WTC11 (cell line): ENCODE measurements at regions not wholly inside any gene's neighbourhood (a gene's known extent, or its start where the extent isn't known, plus 50 kb on each side); places are given as distances from the start of the nearest gene placed in this dataset.

Source experiments
- ATAC-seq: fragments of 200-7000 bp; cut with Tn5 transposase; 2 replicates; pipeline ENCODE4 v1.10.0; 2021; ENCODE audit warnings: mild to moderate bottlenecking, moderate library complexity
- CTCF ChIA-PET: fragments of 300-600 bp; sonication (Branson Sonifier 250); formaldehyde crosslinking; loops from one replicate; lab custom pipeline; 2021; ENCODE audit warnings: antibody characterized with exemption; lab: Charles Lee
- POLR2A ChIA-PET: fragments of 350-600 bp; sonication (Branson Sonifier 250); formaldehyde crosslinking; loops from one replicate; lab custom pipeline; 2021; ENCODE audit warnings: antibody characterized with exemption; lab: Charles Lee
- DNase-seq: peaks from one replicate; pipeline ENCODE4 v3.0.0; 2021; ENCODE audit warnings: low spot score
- H3K27ac Mint-ChIP-seq: 2 replicates; pipeline ENCODE4 v1.8.0; 2021; ENCODE audit warnings: mixed read lengths
- H3K27me3 Mint-ChIP-seq: 2 replicates; pipeline ENCODE4 v1.8.0; 2021; ENCODE audit warnings: low read depth, mild to moderate bottlenecking, moderate library complexity, mixed read lengths
- H3K36me3 Mint-ChIP-seq: 2 replicates; pipeline ENCODE4 v1.8.0; 2021; ENCODE audit warnings: mixed read lengths
- H3K4me1 Mint-ChIP-seq: 2 replicates; pipeline ENCODE4 v1.8.0; 2022; ENCODE audit warnings: mixed read lengths
- H3K4me3 Mint-ChIP-seq: 2 replicates; pipeline ENCODE4 v1.8.0; 2021; ENCODE audit warnings: mild to moderate bottlenecking, moderate library complexity, mixed read lengths
- H3K9me3 Mint-ChIP-seq: 2 replicates; pipeline ENCODE4 v1.8.0; 2021; ENCODE audit warnings: mixed read lengths
- CDX4 ChIP-seq: fragments of 250-450 bp; sonication (Bioruptor Pico); IDR thresholded peaks from 2 replicates; pipeline ENCODE4 v1.9.0; 2021; ENCODE audit warnings: moderate library complexity, mild to moderate bottlenecking, inconsistent platforms, borderline replicate concordance
- CREB1 ChIP-seq: sonication (generic); formaldehyde crosslinking; IDR thresholded peaks from 2 replicates; pipeline ENCODE4 v1.8.0; 2023; ENCODE audit warnings: mild to moderate bottlenecking, missing genetic modification reagents
- CTCF ChIP-seq: fragments of 200-600 bp; IDR thresholded peaks from 2 replicates; pipeline ENCODE4 v1.8.0; 2022; ENCODE audit warnings: antibody characterized with exemption
- ERG ChIP-seq: fragments of 250-450 bp; sonication (Bioruptor Pico); IDR thresholded peaks from 2 replicates; pipeline ENCODE4 v1.8.0; 2021; ENCODE audit warnings: mild to moderate bottlenecking
- FOXP1 ChIP-seq: sonication (generic); formaldehyde crosslinking; IDR thresholded peaks from 2 replicates; pipeline ENCODE4 v1.8.0; 2022; ENCODE audit warnings: missing genetic modification reagents, mild to moderate bottlenecking, moderate library complexity, borderline replicate concordance
- GABPB1 ChIP-seq: sonication (generic); formaldehyde crosslinking; IDR thresholded peaks from 2 replicates; pipeline ENCODE4 v1.8.1; 2023; ENCODE audit warnings: mild to moderate bottlenecking, missing genetic modification reagents
- HMGXB4 ChIP-seq: sonication (generic); formaldehyde crosslinking; IDR thresholded peaks from 2 replicates; pipeline ENCODE4 v1.8.1; 2023; ENCODE audit warnings: mild to moderate bottlenecking, moderate library complexity, missing genetic modification reagents
- IRF2 ChIP-seq: sonication (generic); formaldehyde crosslinking; IDR thresholded peaks from 2 replicates; pipeline ENCODE4 v1.8.0; 2022; ENCODE audit warnings: low read depth, missing genetic modification reagents, borderline replicate concordance
- JUN ChIP-seq: sonication (generic); formaldehyde crosslinking; IDR thresholded peaks from 2 replicates; pipeline ENCODE4 v1.8.0; 2023; ENCODE audit warnings: mild to moderate bottlenecking, missing genetic modification reagents
- MLX ChIP-seq: sonication (generic); formaldehyde crosslinking; IDR thresholded peaks from 2 replicates; pipeline ENCODE4 v1.8.1; 2023; ENCODE audit warnings: mild to moderate bottlenecking, missing genetic modification reagents, moderate library complexity
- NFYB ChIP-seq: sonication (generic); formaldehyde crosslinking; conservative IDR thresholded peaks from 2 replicates; pipeline ENCODE4 v1.8.0; 2022; ENCODE audit warnings: low read depth, missing genetic modification reagents
- NR1H2 ChIP-seq: sonication (generic); formaldehyde crosslinking; IDR thresholded peaks from 2 replicates; pipeline ENCODE4 v1.9.0; 2021; ENCODE audit warnings: mild to moderate bottlenecking, moderate library complexity, missing genetic modification reagents
- RORB ChIP-seq: fragments of 250-450 bp; sonication (Bioruptor Pico); IDR thresholded peaks from 2 replicates; pipeline ENCODE4 v1.9.0; 2021; ENCODE audit warnings: mild to moderate bottlenecking
- SMAD4 ChIP-seq: sonication (generic); formaldehyde crosslinking; IDR thresholded peaks from 2 replicates; pipeline ENCODE4 v1.8.0; 2022; ENCODE audit warnings: mild to moderate bottlenecking, missing genetic modification reagents
- SOX15 ChIP-seq: fragments of 250-450 bp; sonication (Bioruptor Pico); IDR thresholded peaks from 2 replicates; pipeline ENCODE4 v1.9.0; 2021; ENCODE audit warnings: mild to moderate bottlenecking
- SP1 ChIP-seq: sonication (generic); formaldehyde crosslinking; conservative IDR thresholded peaks from 2 replicates; pipeline ENCODE4 v1.8.1; 2022; ENCODE audit warnings: missing genetic modification reagents
- ZBTB21 ChIP-seq: sonication (generic); formaldehyde crosslinking; IDR thresholded peaks from 2 replicates; pipeline ENCODE4 v1.8.1; 2023; ENCODE audit warnings: mild to moderate bottlenecking, missing genetic modification reagents, borderline replicate concordance
- ZBTB43 ChIP-seq: sonication (generic); formaldehyde crosslinking; IDR thresholded peaks from 2 replicates; pipeline ENCODE4 v1.8.1; 2023; ENCODE audit warnings: mild to moderate bottlenecking, missing genetic modification reagents
- ZNF121 ChIP-seq: sonication (generic); formaldehyde crosslinking; IDR thresholded peaks from 2 replicates; pipeline ENCODE4 v1.8.0; 2023; ENCODE audit warnings: missing genetic modification reagents
- ZNF232 ChIP-seq: sonication (generic); formaldehyde crosslinking; IDR thresholded peaks from 2 replicates; pipeline ENCODE4 v1.8.0; 2022; ENCODE audit warnings: mild to moderate bottlenecking, missing genetic modification reagents
- ZNF281 ChIP-seq: sonication (generic); formaldehyde crosslinking; IDR thresholded peaks from 2 replicates; pipeline ENCODE4 v1.8.0; 2023; ENCODE audit warnings: mild to moderate bottlenecking, missing genetic modification reagents
- ZNF416 ChIP-seq: fragments of 250-450 bp; sonication (Bioruptor Pico); IDR thresholded peaks from 2 replicates; pipeline ENCODE4 v1.9.0; 2021; ENCODE audit warnings: mild to moderate bottlenecking, inconsistent platforms

- TF ChIP-seq ZBTB21 (no peak), ZNF232 (CRISPR knock-in tag) (no peak), GABPB1 (CRISPR knock-in tag) (no peak), ZNF121 (no peak), HMGXB4 (CRISPR knock-in tag) (no peak), CREB1 (CRISPR knock-in tag) (no peak), NR1H2 (CRISPR knock-in tag) (no peak), SP1 (CRISPR knock-in tag) (no peak), MLX (CRISPR knock-in tag) (no peak), ZBTB43 (CRISPR knock-in tag) (no peak), JUN (CRISPR knock-in tag) (no peak), ZNF416 (CRISPR knock-in tag) (no peak)
Observed at GRCh38 chr4:83692028-83692427, 156.1 kb downstream of the GPAT3 start (continued).

GRCh38 chr4:83686166-83686565 is 150.3 kb downstream of the GPAT3 start:
- Mint-ChIP-seq H3K4me1 (no peaks in the 10 kb centered on the region), H3K9me3 (no peaks in the 10 kb centered on the region), H3K27me3 (no peaks in the 10 kb centered on the region), H3K36me3 (no peaks in the 10 kb centered on the region), H3K27ac (no peak overlapping the region), H3K4me3 (no peak overlapping the region)
- CTCF ChIA-PET, result interaction anchor here (0.9 kb wide), 1 partner anchor 41 kb away, joined by 4 read pairs; no protein-coding TSS in a partner anchor
- DNase-seq (no peak), ATAC-seq (no peak)
- TF ChIP-seq CTCF (no peak), NFYB (CRISPR knock-in tag) (no peak), SMAD4 (no peak), ZNF281 (CRISPR knock-in tag) (no peak), RORB (CRISPR knock-in tag) (no peak), FOXP1 (no peak), GABPB1 (CRISPR knock-in tag) (no peak)
- POLR2A ChIA-PET, result no interaction called here

GRCh38 chr4:83679692-83680091 is 143.8 kb downstream of the GPAT3 start:
- no peaks in the 10 kb centered on the region for H3K9me3 Mint-ChIP-seq
- H3K27me3 Mint-ChIP-seq, result no peaks in the 10 kb centered on the region
- H3K36me3 Mint-ChIP-seq, result no peaks in the 10 kb centered on the region
- DNase-seq (no peak), ATAC-seq (no peak)
- H3K4me3 Mint-ChIP-seq, result no peak overlapping the region
- peaks cover 8% of the 10 kb centered on the region for H3K4me1 Mint-ChIP-seq
- ChIA-PET POLR2A (no interaction called here), CTCF (no interaction called here)
- H3K27ac Mint-ChIP-seq, result no peak overlapping the region
- TF ChIP-seq ERG (CRISPR knock-in tag) (no peak), FOXP1 (no peak), SMAD4 (no peak), CDX4 (CRISPR knock-in tag) (no peak), SOX15 (CRISPR knock-in tag) (no peak), ZNF281 (CRISPR knock-in tag) (no peak), IRF2 (CRISPR knock-in tag) (no peak)
